ENCODE measurements at regions not wholly inside any gene's neighbourhood (a gene's known extent, or its start where the extent isn't known, plus 50 kb on each side); places are given as distances from the start of the nearest gene placed in this dataset.
"Not testable (repeated sequence)": the region's sequence is repeated elsewhere in the genome, so short reads cannot be mapped to it uniquely, and the experiment has no call there.

GRCh38 chr9:88918537-88918936, 72.7 kb upstream of the S1PR3 start:
- DNase-seq (ENCODE audit: low read depth in 1 of 2, low spot score in 2 of 2); H3K56ac ChIP-seq (replicated peaks; ENCODE audit: insufficient read length, low read depth, low read length); H3K18ac ChIP-seq (ENCODE audit: extremely low read depth, low read length); H2BK120ac ChIP-seq (replicated peaks; ENCODE audit: low read depth, low read length); H3K4me2 ChIP-seq (ENCODE audit: insufficient read depth in 1 of 2, low read depth in 2 of 2, low read length in 2 of 2); H3K4ac ChIP-seq (replicated peaks; ENCODE audit: insufficient read length, low read depth, low read length); H2AK5ac ChIP-seq (ENCODE audit: low read depth, low read length); H3K23ac ChIP-seq (ENCODE audit: insufficient read length); H3K27ac ChIP-seq (ENCODE audit: low read depth, low read length); H3K9ac ChIP-seq (replicated peaks in 1 of 4; ENCODE audit: extremely low read depth in 1 of 4, low read depth in 3 of 4, low read length in 3 of 4); H4K5ac ChIP-seq (ENCODE audit: insufficient read length, low read depth, low read length); H2BK5ac ChIP-seq (ENCODE audit: low read depth, low read length); H3K27me3 ChIP-seq (replicated peaks in 1 of 4; ENCODE audit: control insufficient read depth in 3 of 4, extremely low read depth in 1 of 4, insufficient read depth in 3 of 4, low read length in 3 of 4); H3K79me2 ChIP-seq (ENCODE audit: control insufficient read depth in 1 of 2, insufficient read depth in 2 of 2, low read length in 2 of 2); H3K79me1 ChIP-seq (ENCODE audit: low read depth, low read length); H3K4me3 ChIP-seq (ENCODE audit: extremely low read depth in 1 of 4, insufficient read depth in 2 of 4, low read depth in 3 of 4, low read length in 4 of 4); H4K91ac ChIP-seq (replicated peaks; ENCODE audit: insufficient read length, low read length); H3K23me2 ChIP-seq (ENCODE audit: low read depth, low read length); H3K4me1 ChIP-seq (replicated peaks in 1 of 4; ENCODE audit: control insufficient read depth in 3 of 4, insufficient read depth in 4 of 4, low read length in 3 of 4); H4K20me1 ChIP-seq (replicated peaks in 1 of 2; ENCODE audit: control insufficient read depth in 1 of 2, insufficient read depth in 2 of 2, low read length in 2 of 2); POLR2A ChIA-PET (ENCODE audit: partially characterized antibody); H2AFZ ChIP-seq (ENCODE audit: low read length); FAIRE-seq; H2BK20ac ChIP-seq (ENCODE audit: low read length); H3K36me3 ChIP-seq (ENCODE audit: control insufficient read depth in 2 of 4, insufficient read depth in 4 of 4, low read length in 3 of 4); H4K8ac ChIP-seq (ENCODE audit: extremely low read depth, insufficient read depth, low read length); H3K14ac ChIP-seq (ENCODE audit: insufficient read length); H2BK15ac ChIP-seq (ENCODE audit: low read length); H2BK12ac ChIP-seq (ENCODE audit: low read depth, low read length): not testable (repeated sequence)
- peaks cover 11 to 19% of the 10 kb centered on the region in 2 experiments for H3K9me3 ChIP-seq (ENCODE audit: insufficient read depth in 2 of 2, low read depth in 1 of 2, low read length in 1 of 2)
- CTCF ChIA-PET (ENCODE audit: partially characterized antibody): interaction anchor here (0.8 kb wide), 1 partner anchor 21 kb away, joined by 3 read pairs; no protein-coding TSS in a partner anchor
- WGBS, 2 experiments (ENCODE audit: extremely low coverage in 1 of 2, insufficient coverage in 1 of 2, insufficient read length in 1 of 2, insufficient replicate concordance in 2 of 2, low coverage in 1 of 2, low lambda C conversion rate in 2 of 2, missing lambda C conversion rate in 1 of 2): 100% methylated on average over 1 of the region's 1 CpG; no CpG with 5 or more reads in 1 of the 2 experiments

All from H1 (cell line).